ENCODE measurements at regions not wholly inside any gene's neighbourhood (a gene's known extent, or its start where the extent isn't known, plus 50 kb on each side); places are given as distances from the start of the nearest gene placed in this dataset.

GRCh38 chr21:21750124-21750825 is 752.1 kb downstream of the NCAM2 start:
- no peak overlapping the region for H2BK5ac ChIP-seq (ENCODE audit: low read depth, low read length)
- H4K20me1 ChIP-seq (replicated peaks in 1 of 2; ENCODE audit: control insufficient read depth in 1 of 2, insufficient read depth in 2 of 2, low read length in 2 of 2): no peaks in the 10 kb centered on the region
- POLR2A ChIA-PET (ENCODE audit: partially characterized antibody): no interaction called here
- H3K4ac ChIP-seq (replicated peaks; ENCODE audit: insufficient read length, low read depth, low read length): no peak overlapping the region
- H3K14ac ChIP-seq (ENCODE audit: insufficient read length): no peak overlapping the region
- H4K8ac ChIP-seq (ENCODE audit: extremely low read depth, insufficient read depth, low read length): no peak overlapping the region
- H2BK20ac ChIP-seq (ENCODE audit: low read length): no peak overlapping the region
- H3K56ac ChIP-seq (replicated peaks; ENCODE audit: insufficient read length, low read depth, low read length): no peak overlapping the region
- H3K9ac ChIP-seq (replicated peaks in 1 of 4; ENCODE audit: extremely low read depth in 1 of 4, low read depth in 3 of 4, low read length in 3 of 4): no peak overlapping the region
- 93% methylated on average over 4 of the region's 4 CpGs; no CpG with 5 or more reads in 1 of the 2 experiments for WGBS, 2 experiments (ENCODE audit: extremely low coverage in 1 of 2, insufficient coverage in 1 of 2, insufficient read length in 1 of 2, insufficient replicate concordance in 2 of 2, low coverage in 1 of 2, low lambda C conversion rate in 2 of 2, missing lambda C conversion rate in 1 of 2)
- H3K4me2 ChIP-seq (ENCODE audit: insufficient read depth in 1 of 2, low read depth in 2 of 2, low read length in 2 of 2): no peak overlapping the region
- H3K79me2 ChIP-seq (ENCODE audit: control insufficient read depth in 1 of 2, insufficient read depth in 2 of 2, low read length in 2 of 2): no peaks in the 10 kb centered on the region
- H3K4me1 ChIP-seq (replicated peaks in 1 of 4; ENCODE audit: control insufficient read depth in 3 of 4, insufficient read depth in 4 of 4, low read length in 3 of 4): no peaks in the 10 kb centered on the region
- H2BK15ac ChIP-seq (ENCODE audit: low read length): no peak overlapping the region
- no peak overlapping the region for H2BK12ac ChIP-seq (ENCODE audit: low read depth, low read length)
- no peak overlapping the region for H2AK5ac ChIP-seq (ENCODE audit: low read depth, low read length)
- FAIRE-seq: no peak
- H3K18ac ChIP-seq (ENCODE audit: extremely low read depth, low read length): no peak overlapping the region
- no peaks in the 10 kb centered on the region for H3K79me1 ChIP-seq (ENCODE audit: low read depth, low read length)
- no peak overlapping the region for H4K5ac ChIP-seq (ENCODE audit: insufficient read length, low read depth, low read length)
- TF ChIP-seq SAP30 (IDR thresholded peaks at IDR 0.05; ENCODE audit: insufficient read depth, insufficient replicate concordance, low read length) (no peak), TCF12 (IDR thresholded peaks at IDR 0.05; ENCODE audit: low read depth, low read length) (no peak), SP2 (IDR thresholded peaks at IDR 0.05; ENCODE audit: low read length) (no peak), SRF (IDR thresholded peaks at IDR 0.05; ENCODE audit: low read depth, low read length) (no peak), CEBPB (IDR thresholded peaks at IDR 0.05; ENCODE audit: low read depth, low read length) (no peak), SIN3A (conservative IDR thresholded peaks at IDR 0.05 in 1 of 2, IDR thresholded peaks at IDR 0.05 in 1 of 2; ENCODE audit: low read depth in 1 of 2, low read length in 2 of 2) (no peak), CBX5 (IDR thresholded peaks at IDR 0.05; ENCODE audit: low read depth, low read length) (no peak), CTBP2 (IDR thresholded peaks at IDR 0.05; ENCODE audit: borderline replicate concordance, insufficient read depth, insufficient read length, low read length) (no peak), TAF1 (IDR thresholded peaks at IDR 0.05; ENCODE audit: low read depth, low read length) (no peak), YY1 (IDR thresholded peaks at IDR 0.05; ENCODE audit: low read depth, low read length) (no peak), ASH2L (IDR thresholded peaks at IDR 0.05; ENCODE audit: low read length) (no peak)
- H2BK120ac ChIP-seq (replicated peaks; ENCODE audit: low read depth, low read length): no peak overlapping the region
- H3K4me3 ChIP-seq (ENCODE audit: extremely low read depth in 1 of 4, insufficient read depth in 2 of 4, low read depth in 3 of 4, low read length in 4 of 4): no peak overlapping the region
- H3K36me3 ChIP-seq (ENCODE audit: control insufficient read depth in 2 of 4, insufficient read depth in 4 of 4, low read length in 3 of 4): no peaks in the 10 kb centered on the region
- no peak for DNase-seq (ENCODE audit: low read depth in 1 of 2, low spot score in 2 of 2)
- CTCF ChIA-PET (ENCODE audit: partially characterized antibody): no interaction called here
- H3K23ac ChIP-seq (ENCODE audit: insufficient read length): no peak overlapping the region
- no peaks in the 10 kb centered on the region for H3K27me3 ChIP-seq (replicated peaks in 1 of 4; ENCODE audit: control insufficient read depth in 3 of 4, extremely low read depth in 1 of 4, insufficient read depth in 3 of 4, low read length in 3 of 4)
- no peak overlapping the region for H3K27ac ChIP-seq (ENCODE audit: low read depth, low read length)
- no peaks in the 10 kb centered on the region for H3K23me2 ChIP-seq (ENCODE audit: low read depth, low read length)
- no peak overlapping the region for H4K91ac ChIP-seq (replicated peaks; ENCODE audit: insufficient read length, low read length)
- H2AFZ ChIP-seq (ENCODE audit: low read length): no peak overlapping the region
- H3K9me3 ChIP-seq (ENCODE audit: insufficient read depth in 2 of 2, low read depth in 1 of 2, low read length in 1 of 2): peaks cover 0 to 4% of the 10 kb centered on the region in 2 experiments; a peak in 1 of 4 replicates

Measured in H1 (cell line).